Bronchial epithelial cell (primary cell): ENCODE measurements at regions not wholly inside any gene's neighbourhood (a gene's known extent, or its start where the extent isn't known, plus 50 kb on each side); places are given as distances from the start of the nearest gene placed in this dataset.

Experiments used
- DNase-seq: peaks from one replicate; pipeline ENCODE4 v3.0.0-alpha.2; 2010; ENCODE audit warnings: low read depth
- FAIRE-seq: peaks from 2 replicates; lab custom pipeline; 2011; peaks lifted over from hg19 to GRCh38; lab: Jason Lieb, UNC
- H3K27me3 ChIP-seq: 2 replicates; pipeline ENCODE4 v1.5.1; 2011; ENCODE audit warnings: low read length; ENCODE audit not compliant: control insufficient read depth, insufficient read depth
- H3K36me3 ChIP-seq: 2 replicates; pipeline ENCODE4 v1.5.1; 2011; ENCODE audit warnings: low read length; ENCODE audit not compliant: control insufficient read depth, insufficient read depth
- H3K4me3 ChIP-seq: 2 replicates; pipeline ENCODE4 v1.5.1; 2011; ENCODE audit warnings: mild to moderate bottlenecking, low read depth, low read length, control low read depth
- TF ChIP-seq, protein P1 (sequence below): IDR thresholded peaks from 2 replicates; pipeline ENCODE4 v1.5.1; 2011; ENCODE audit warnings: mild to moderate bottlenecking, moderate library complexity, low read length, control low read depth, inconsistent platforms; ENCODE audit not compliant: insufficient read depth, severe bottlenecking

GRCh38 chr2:83565626-83566025 lies 893.5 kb downstream of the SUCLG1 start:
- DNase-seq: no peak
- no peaks in the 10 kb centered on the region for H3K36me3 ChIP-seq
- TF ChIP-seq, protein P1, sequence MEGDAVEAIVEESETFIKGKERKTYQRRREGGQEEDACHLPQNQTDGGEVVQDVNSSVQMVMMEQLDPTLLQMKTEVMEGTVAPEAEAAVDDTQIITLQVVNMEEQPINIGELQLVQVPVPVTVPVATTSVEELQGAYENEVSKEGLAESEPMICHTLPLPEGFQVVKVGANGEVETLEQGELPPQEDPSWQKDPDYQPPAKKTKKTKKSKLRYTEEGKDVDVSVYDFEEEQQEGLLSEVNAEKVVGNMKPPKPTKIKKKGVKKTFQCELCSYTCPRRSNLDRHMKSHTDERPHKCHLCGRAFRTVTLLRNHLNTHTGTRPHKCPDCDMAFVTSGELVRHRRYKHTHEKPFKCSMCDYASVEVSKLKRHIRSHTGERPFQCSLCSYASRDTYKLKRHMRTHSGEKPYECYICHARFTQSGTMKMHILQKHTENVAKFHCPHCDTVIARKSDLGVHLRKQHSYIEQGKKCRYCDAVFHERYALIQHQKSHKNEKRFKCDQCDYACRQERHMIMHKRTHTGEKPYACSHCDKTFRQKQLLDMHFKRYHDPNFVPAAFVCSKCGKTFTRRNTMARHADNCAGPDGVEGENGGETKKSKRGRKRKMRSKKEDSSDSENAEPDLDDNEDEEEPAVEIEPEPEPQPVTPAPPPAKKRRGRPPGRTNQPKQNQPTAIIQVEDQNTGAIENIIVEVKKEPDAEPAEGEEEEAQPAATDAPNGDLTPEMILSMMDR: no peak
- no peaks in the 10 kb centered on the region for H3K27me3 ChIP-seq
- FAIRE-seq: no peak
- H3K4me3 ChIP-seq: no peak overlapping the region

- FAIRE-seq (no peak), DNase-seq (no peak)
- Histone ChIP-seq H3K27me3 (no peaks in the 10 kb centered on the region), H3K36me3 (no peaks in the 10 kb centered on the region), H3K4me3 (no peak overlapping the region)
- TF ChIP-seq, protein P1: no peak
Measured at GRCh38 chr2:83565181-83565580, 893.9 kb downstream of the SUCLG1 start.

- TF ChIP-seq, protein P1: no peak
- FAIRE-seq: no peak
- Histone ChIP-seq H3K4me3 (no peak overlapping the region), H3K36me3 (no peaks in the 10 kb centered on the region), H3K27me3 (no peaks in the 10 kb centered on the region)
- no peak for DNase-seq
Measured at GRCh38 chr2:83561592-83561991, 897.5 kb downstream of the SUCLG1 start.

GRCh38 chr2:83536556-83536955 lies 922.5 kb downstream of the SUCLG1 start:
- DNase-seq (peak; percentile 49), FAIRE-seq (no peak)
- H3K36me3 ChIP-seq: no peaks in the 10 kb centered on the region
- TF ChIP-seq, protein P1: no peak
- no peak overlapping the region for H3K4me3 ChIP-seq
- no peaks in the 10 kb centered on the region for H3K27me3 ChIP-seq

- DNase-seq: no peak
- TF ChIP-seq, protein P1: no peak
- Histone ChIP-seq H3K4me3 (no peak overlapping the region), H3K27me3 (no peaks in the 10 kb centered on the region), H3K36me3 (no peaks in the 10 kb centered on the region)
- FAIRE-seq: no peak
Measured at GRCh38 chr2:83534416-83534815, 924.7 kb downstream of the SUCLG1 start.

DNA sequence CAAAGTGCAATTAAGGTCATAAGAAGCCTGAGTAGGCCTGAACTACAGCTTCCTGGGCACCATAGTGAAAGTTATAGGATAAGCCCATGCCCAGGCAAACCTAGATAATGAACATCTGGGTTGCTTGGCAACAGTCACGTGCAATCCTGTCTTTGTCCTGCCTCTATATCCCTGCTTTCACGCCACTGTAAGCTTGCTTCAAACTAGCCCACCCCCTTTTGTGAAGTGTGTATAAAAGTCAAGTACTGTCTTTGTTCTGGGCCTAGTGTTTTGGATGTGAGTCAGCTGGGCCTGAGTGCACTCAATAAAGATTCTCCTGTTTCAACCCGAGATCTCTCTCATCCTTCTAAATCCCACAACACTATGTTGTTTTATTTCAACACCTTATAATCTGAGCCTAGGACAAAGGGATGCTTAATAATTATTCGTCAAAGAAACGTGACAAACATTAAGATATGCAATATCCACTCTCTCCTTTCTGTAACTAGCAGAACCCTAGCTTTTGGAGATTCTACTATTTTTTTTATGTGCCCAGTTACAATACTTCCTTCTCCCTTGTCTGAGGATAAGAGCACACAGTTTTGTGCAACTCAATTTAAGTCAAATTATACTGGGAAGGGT lies 927.8 kb downstream of the SUCLG1 start:
- DNase-seq (no peak), FAIRE-seq (no peak)
- H3K36me3 ChIP-seq: no peaks in the 10 kb centered on the region
- TF ChIP-seq, protein P1: no peak
- no peak overlapping the region for H3K4me3 ChIP-seq
- no peaks in the 10 kb centered on the region for H3K27me3 ChIP-seq
